Body of pancreas (tissue), 4 donors: ENCODE measurements at regions not wholly inside any gene's neighbourhood (a gene's known extent, or its start where the extent isn't known, plus 50 kb on each side); places are given as distances from the start of the nearest gene placed in this dataset.

Experiments
- ATAC-seq: fragments of 150-250 bp; one replicate; pipeline ENCODE4 v1.9.1; 2016
- DNase-seq, 4 donors: peaks; one replicate each; pipeline ENCODE4 v3.0.0-alpha.2; 2019
- H3K27ac ChIP-seq, 4 donors: fragments of 200-600 bp; sonication (generic); 1 replicate in 3 of 4; 2 replicates in 1 of 4; pipeline versions ENCODE4 v1.5.1 to v1.6.1; 2016 to 2019; ENCODE audit warnings: mild to moderate bottlenecking in 1 of 4, mixed read lengths in 1 of 4, moderate library complexity in 1 of 4
- H3K27me3 ChIP-seq, 2 donors: fragments of 200-600 bp; sonication (generic); one replicate each; pipeline ENCODE4 v1.6.0; 2016; ENCODE audit warnings: mild to moderate bottlenecking in 1 of 2
- H3K36me3 ChIP-seq, 2 donors: fragments of 200-600 bp; sonication (generic); replicated peaks in 1 of 2; 2 replicates each; pipeline ENCODE4 v1.5.1; 2016; ENCODE audit warnings: low read depth in 2 of 2; ENCODE audit not compliant: insufficient read depth in 1 of 2
- H3K4me1 ChIP-seq: fragments of 200-600 bp; sonication (generic); one replicate; pipeline ENCODE4 v1.6.0; 2016
- H3K4me3 ChIP-seq, 2 donors: fragments of 200-600 bp; sonication (generic); 1 replicate in 1 of 2; 2 replicates in 1 of 2; pipeline ENCODE4 v1.5.1; 2016 to 2019
- H3K9me3 ChIP-seq, 3 donors: fragments of 200-600 bp; sonication (generic); 1 replicate in 2 of 3; 2 replicates in 1 of 3; pipeline ENCODE4 v1.5.1; 2016
- CTCF ChIP-seq, 7 experiments: fragments of 450-650 bp in 4 of 7; fragments of 200-600 bp in 3 of 7; sonication (generic) in 3 of 7; IDR thresholded peaks; one replicate each; pipeline ENCODE4 v1.5.1; 2016 to 2019; ENCODE audit warnings: antibody characterized with exemption in 7 of 7
- POLR2A ChIP-seq, 3 donors: fragments of 450-650 bp; IDR thresholded peaks; one replicate each; pipeline ENCODE4 v1.6.1; 2016; ENCODE audit warnings: antibody characterized with exemption in 3 of 3, mild to moderate bottlenecking in 2 of 3
- WGBS, 2 donors: methylation state at CpG; one replicate each; pipeline ENCODE4 v1.1.5; 2017; 5-methylcytosine and 5-hydroxymethylcytosine counted together
- intact Hi-C: fragments of 100-400 bp; cut with DNase I; formaldehyde crosslinking; loops from one replicate; pipeline ENCODE4 v1.15.1; 2023

- H3K9me3 ChIP-seq = no peaks in the 10 kb centered on the region
- WGBS, 2 donors = 69 to 79% methylated on average over 17 of the region's 17 CpGs
- TF ChIP-seq CTCF (IDR thresholded peaks at IDR 0.05) = no peak
- no peak for TF ChIP-seq POLR2A (IDR thresholded peaks at IDR 0.05)
- peaks cover 0 to 7% of the 10 kb centered on the region in 2 donors for H3K27me3 ChIP-seq
- no peak for ATAC-seq
- intact Hi-C loops = no loop called here
- no peak overlapping the region for H3K27ac ChIP-seq
- H3K4me3 ChIP-seq = no peak overlapping the region
- H3K36me3 ChIP-seq = no peaks in the 10 kb centered on the region
- H3K4me1 ChIP-seq = no peaks in the 10 kb centered on the region
- no peak for DNase-seq
Measured at GRCh38 chr10:129329385-129330055, 137.5 kb upstream of the MGMT start.

- 56 to 81% methylated on average over 4 of the region's 4 CpGs for WGBS, 2 donors
- ATAC-seq (no peak), DNase-seq (no peak)
- TF ChIP-seq CTCF (IDR thresholded peaks at IDR 0.05) (no peak), POLR2A (IDR thresholded peaks at IDR 0.05) (no peak)
- H3K9me3 ChIP-seq = no peaks in the 10 kb centered on the region
- no peak overlapping the region for H3K27ac ChIP-seq
- H3K36me3 ChIP-seq = no peaks in the 10 kb centered on the region
- no peak overlapping the region for H3K4me3 ChIP-seq
- intact Hi-C loops = no loop called here
- H3K4me1 ChIP-seq = no peaks in the 10 kb centered on the region
- peaks cover 0 to 7% of the 10 kb centered on the region in 2 donors for H3K27me3 ChIP-seq
Measured at GRCh38 chr10:129330211-129330610, 136.8 kb upstream of the MGMT start.

GRCh38 chr10:129331207-129331838, 135.7 kb upstream of the MGMT start:
- intact Hi-C loops = no loop called here
- TF ChIP-seq CTCF (IDR thresholded peaks at IDR 0.05) (no peak), POLR2A (IDR thresholded peaks at IDR 0.05) (no peak)
- ATAC-seq (no peak), DNase-seq (no peak)
- Histone ChIP-seq H3K4me3 (no peak overlapping the region), H3K36me3 (no peaks in the 10 kb centered on the region), H3K4me1 (no peaks in the 10 kb centered on the region), H3K27me3 (peaks cover 0 to 6% of the 10 kb centered on the region in 2 donors), H3K27ac (no peak overlapping the region), H3K9me3 (no peaks in the 10 kb centered on the region)
- WGBS, 2 donors = 47% methylated on average over 12 of the region's 12 CpGs

- Histone ChIP-seq H3K36me3 (no peaks in the 10 kb centered on the region), H3K4me3 (no peak overlapping the region), H3K4me1 (no peaks in the 10 kb centered on the region), H3K27me3 (peaks cover 0 to 1% of the 10 kb centered on the region in 2 donors), H3K27ac (no peak overlapping the region), H3K9me3 (no peaks in the 10 kb centered on the region)
- no peak for DNase-seq
- WGBS, 2 donors = 70 to 76% methylated on average over 12 to 13 of the region's 13 CpGs
- intact Hi-C loops = no loop called here
- no peak for TF ChIP-seq CTCF (IDR thresholded peaks at IDR 0.05)
- no peak for TF ChIP-seq POLR2A (IDR thresholded peaks at IDR 0.05)
- ATAC-seq = no peak
Measured at GRCh38 chr10:129331839-129332220, 135.2 kb upstream of the MGMT start.

- no peak overlapping the region for H3K4me3 ChIP-seq
- 9 to 19% methylated on average over 6 of the region's 6 CpGs for whole genome bisulfite sequencing, 2 donors
- ATAC-seq (no peak), DNase-seq (no peak)
- intact Hi-C loops = no loop called here
- TF ChIP-seq CTCF (IDR thresholded peaks at IDR 0.05) (no peak), POLR2A (IDR thresholded peaks at IDR 0.05) (no peak)
- no peaks in the 10 kb centered on the region for H3K9me3 ChIP-seq
- no peaks in the 10 kb centered on the region for H3K4me1 ChIP-seq
- no peaks in the 10 kb centered on the region for H3K27me3 ChIP-seq
- H3K36me3 ChIP-seq = no peaks in the 10 kb centered on the region
- H3K27ac ChIP-seq = no peak overlapping the region
Measured at GRCh38 chr10:129332476-129332875, 134.6 kb upstream of the MGMT start.
